ENCODE measurements at regions not wholly inside any gene's neighbourhood (a gene's known extent, or its start where the extent isn't known, plus 50 kb on each side); places are given as distances from the start of the nearest gene placed in this dataset.
"Not testable (repeated sequence)": the region's sequence is repeated elsewhere in the genome, so short reads cannot be mapped to it uniquely, and the experiment has no call there.

GRCh38 chr6:74402781-74403180 is 706.8 kb downstream of the CD109 start:
- no peak overlapping the region for H3K27ac ChIP-seq
- no peak overlapping the region for H3K4me3 ChIP-seq
- TF ChIP-seq CTCF (IDR thresholded peaks at IDR 0.05) (no peak), EP300 (IDR thresholded peaks at IDR 0.05) (no peak), POLR2AphosphoS5 (IDR thresholded peaks at IDR 0.05) (no peak), POLR2A (IDR thresholded peaks at IDR 0.05) (no peak)
- no peak for DNase-seq
- no peaks in the 10 kb centered on the region for H3K9me3 ChIP-seq
- no peaks in the 10 kb centered on the region for H3K36me3 ChIP-seq
- no peaks in the 10 kb centered on the region for H3K4me1 ChIP-seq
- H3K27me3 ChIP-seq, result no peaks in the 10 kb centered on the region
- intact Hi-C loops (cut with DNase I; ENCODE audit: low total_unique reads), result no loop called here

GRCh38 chr6:74378437-74378836 is 682.4 kb downstream of the CD109 start:
- H3K36me3 ChIP-seq; DNase-seq; H3K4me1 ChIP-seq; H3K27me3 ChIP-seq; intact Hi-C loops (cut with DNase I; ENCODE audit: low total_unique reads); H3K9me3 ChIP-seq; H3K4me3 ChIP-seq; H3K27ac ChIP-seq: not testable (repeated sequence)
- 78 to 86% (median 84%) methylated on average over 7 to 10 of the region's 10 CpGs for WGBS, 5 donors

- intact Hi-C loops (cut with DNase I; ENCODE audit: low total_unique reads), result no loop called here
- H3K9me3 ChIP-seq, result no peaks in the 10 kb centered on the region
- H3K27me3 ChIP-seq, result no peaks in the 10 kb centered on the region
- TF ChIP-seq POLR2AphosphoS5 (IDR thresholded peaks at IDR 0.05) (no peak), POLR2A (IDR thresholded peaks at IDR 0.05) (no peak), CTCF (IDR thresholded peaks at IDR 0.05) (no peak), EP300 (IDR thresholded peaks at IDR 0.05) (no peak)
- H3K36me3 ChIP-seq, result no peaks in the 10 kb centered on the region
- no peak for DNase-seq
- H3K27ac ChIP-seq, result no peak overlapping the region
- H3K4me3 ChIP-seq, result no peak overlapping the region
- H3K4me1 ChIP-seq, result no peaks in the 10 kb centered on the region
These were observed 673.6 kb downstream of the CD109 start for GRCh38 chr6:74369556-74369993.

GRCh38 chr6:74368746-74369145 is 672.7 kb downstream of the CD109 start:
- Histone ChIP-seq H3K27me3 (no peaks in the 10 kb centered on the region), H3K9me3 (no peaks in the 10 kb centered on the region), H3K4me1 (no peaks in the 10 kb centered on the region), H3K36me3 (no peaks in the 10 kb centered on the region), H3K4me3 (no peak overlapping the region), H3K27ac (no peak overlapping the region)
- no peak for DNase-seq
- 93 to 100% (median 99%) methylated on average over 2 of the region's 2 CpGs for WGBS, 5 donors
- TF ChIP-seq POLR2A (IDR thresholded peaks at IDR 0.05), result no peak
- TF ChIP-seq CTCF (IDR thresholded peaks at IDR 0.05), result no peak
- TF ChIP-seq EP300 (IDR thresholded peaks at IDR 0.05), result no peak
- TF ChIP-seq POLR2AphosphoS5 (IDR thresholded peaks at IDR 0.05), result no peak
- intact Hi-C loops (cut with DNase I; ENCODE audit: low total_unique reads), result no loop called here

- intact Hi-C loops (cut with DNase I; ENCODE audit: low total_unique reads), result no loop called here
- WGBS, 5 donors, result 84 to 100% (median 96%) methylated on average over 1 of the region's 1 CpG
These were observed 670.6 kb downstream of the CD109 start for GRCh38 chr6:74366634-74367033.

More at GRCh38 chr6:74366634-74367033, 670.6 kb downstream of the CD109 start:
- no peak for TF ChIP-seq EP300 (IDR thresholded peaks at IDR 0.05)
- no peak for TF ChIP-seq POLR2A (IDR thresholded peaks at IDR 0.05)
- TF ChIP-seq POLR2AphosphoS5 (IDR thresholded peaks at IDR 0.05), result no peak
- no peak for TF ChIP-seq CTCF (IDR thresholded peaks at IDR 0.05)
- Histone ChIP-seq H3K27ac (no peak overlapping the region), H3K4me1 (no peaks in the 10 kb centered on the region), H3K4me3 (no peak overlapping the region), H3K27me3 (no peaks in the 10 kb centered on the region), H3K9me3 (no peaks in the 10 kb centered on the region), H3K36me3 (no peaks in the 10 kb centered on the region)
- DNase-seq, result no peak

Data from stomach (tissue), 8 donors.